DMS153 treated with DMSO at 0.1 percent for 48 hours (cell line): ENCODE measurements at regions not wholly inside any gene's neighbourhood (a gene's known extent, or its start where the extent isn't known, plus 50 kb on each side); places are given as distances from the start of the nearest gene placed in this dataset.
"Not testable (repeated sequence)": the region's sequence is repeated elsewhere in the genome, so short reads cannot be mapped to it uniquely, and the experiment has no call there.

Source experiments
- DNase-seq: peaks from one replicate; lab custom pipeline; 2025; ENCODE audit not compliant: unreplicated experiment; lab: John Stamatoyannopoulos, UW

DNA sequence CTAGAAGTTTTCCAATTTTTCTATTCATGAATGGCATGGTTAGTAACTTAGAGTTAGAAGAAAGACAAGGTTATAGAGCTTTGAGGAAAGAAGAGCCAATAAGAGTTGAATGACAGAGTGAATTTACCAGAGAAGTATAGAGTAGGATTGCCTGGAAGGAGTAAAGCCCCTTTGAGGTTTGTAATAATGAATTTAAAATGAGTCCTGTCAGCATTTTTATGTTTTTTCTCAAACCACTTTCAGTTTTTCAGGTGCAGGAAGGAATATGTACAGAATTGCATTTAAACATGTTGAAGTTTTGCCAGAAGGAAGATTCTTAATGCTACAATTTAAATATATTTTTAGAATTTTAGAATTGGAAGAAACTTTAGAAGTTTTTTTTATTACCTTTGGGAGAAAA is 408.3 kb downstream of the DSC3 start:
- DNase-seq = no peak

DNA sequence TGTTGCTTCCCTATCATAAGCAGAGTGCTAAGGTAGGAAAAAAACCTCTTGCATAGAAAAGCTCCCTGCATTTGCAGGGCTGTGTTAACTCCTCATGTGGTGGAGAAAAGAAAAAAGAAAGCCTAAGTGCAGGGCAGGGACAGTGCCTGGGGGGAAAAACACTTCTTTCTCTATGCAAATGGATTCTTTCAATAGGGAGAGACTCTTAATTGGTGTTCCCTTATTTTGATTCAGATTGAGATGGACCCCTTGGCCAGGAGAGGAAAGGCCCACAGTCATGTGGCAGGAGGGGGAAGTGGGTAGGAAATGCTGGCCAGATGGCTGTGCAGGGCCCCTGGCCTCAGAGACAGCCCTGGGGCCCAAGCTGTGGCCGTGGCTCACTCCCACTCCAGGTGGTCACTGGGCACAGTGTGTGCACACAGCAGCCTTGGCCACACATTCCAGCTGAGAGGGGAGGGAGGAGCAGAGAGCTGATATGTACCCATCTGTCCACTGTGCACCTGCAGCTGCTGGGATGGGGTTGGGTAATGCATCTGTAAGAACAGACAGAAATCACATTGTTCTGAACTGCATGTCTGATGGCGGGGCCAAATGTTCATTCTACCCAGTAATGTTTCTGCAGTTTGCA is 410.4 kb downstream of the DSC3 start:
- no peak for DNase-seq

DNA sequence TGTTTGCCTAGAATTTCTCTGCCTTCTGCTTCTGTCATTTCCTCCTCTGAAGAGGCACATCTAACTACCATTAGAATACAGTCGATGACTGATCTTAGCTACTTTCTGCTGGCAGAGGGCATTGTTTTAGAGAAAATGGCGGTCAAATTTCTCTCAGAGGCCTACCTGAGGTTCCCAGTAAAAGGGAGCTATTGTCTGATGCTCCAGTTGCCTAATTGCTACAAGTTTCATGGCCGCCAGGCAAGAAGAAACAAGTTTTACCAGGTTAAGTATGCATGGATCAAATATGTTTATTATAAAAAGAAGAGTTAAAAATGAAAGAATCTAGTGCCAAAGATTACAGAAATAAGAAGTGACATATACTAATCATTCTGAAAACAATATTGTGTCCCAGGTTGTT is 416.6 kb downstream of the DSC3 start:
- DNase-seq = no peak

DNA sequence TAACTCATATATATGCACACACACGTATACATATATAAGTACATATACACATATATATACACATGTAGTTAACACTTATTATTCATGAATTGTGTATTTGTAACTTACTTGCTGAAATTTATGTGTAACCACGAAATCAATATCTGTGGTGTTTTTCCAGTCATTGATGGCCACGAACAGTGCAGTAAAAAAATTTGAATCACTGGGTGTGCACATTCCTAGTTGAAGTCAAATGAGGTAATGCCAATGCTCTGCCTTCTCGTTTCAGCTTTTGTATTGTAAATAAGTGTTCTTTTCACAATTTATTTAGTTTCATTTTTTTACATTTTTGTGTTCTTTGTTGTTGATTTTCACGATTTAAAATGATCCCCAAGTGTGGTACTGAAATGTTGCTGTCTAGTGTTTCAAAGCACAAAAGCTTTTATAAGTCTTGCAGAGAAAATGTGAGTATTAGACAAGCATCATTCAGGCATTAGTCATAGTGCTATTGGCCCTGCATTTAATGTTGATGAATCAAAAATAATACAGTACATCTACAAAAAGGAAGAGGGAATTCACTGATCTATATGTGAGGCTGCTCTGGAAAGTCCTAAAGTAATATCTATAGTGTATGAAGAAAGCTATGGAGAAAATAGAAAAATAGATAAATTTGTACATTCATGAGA is 419.0 kb downstream of the DSC3 start:
- no peak for DNase-seq

- DNase-seq = no peak
These were observed 419.9 kb downstream of the DSC3 start for GRCh38 chr18:30622635-30623034.

GRCh38 chr18:30622104-30622503 is 420.4 kb downstream of the DSC3 start:
- no peak for DNase-seq

DNA sequence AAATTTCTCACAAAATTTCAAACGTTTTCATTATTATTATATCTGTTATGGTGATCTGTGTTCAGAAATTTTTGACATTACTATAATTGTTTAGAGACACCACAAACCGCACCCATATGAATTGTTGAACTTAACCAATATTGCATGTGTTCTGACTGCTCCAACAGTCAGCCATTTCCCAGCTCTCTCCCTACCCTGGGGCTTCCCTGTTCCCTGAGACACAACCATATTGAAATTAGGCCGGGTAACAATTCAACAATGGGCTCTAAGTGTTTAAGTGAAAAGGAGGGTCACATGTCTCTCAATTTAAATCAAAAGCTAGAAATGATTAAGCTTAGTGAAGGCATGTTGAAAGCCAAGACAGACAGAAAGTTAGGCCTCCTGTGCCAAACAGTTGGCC is 424.0 kb downstream of the DSC3 start:
- DNase-seq = no peak

- no peak for DNase-seq
These were observed 426.1 kb downstream of the DSC3 start for GRCh38 chr18:30616414-30616813.

DNA sequence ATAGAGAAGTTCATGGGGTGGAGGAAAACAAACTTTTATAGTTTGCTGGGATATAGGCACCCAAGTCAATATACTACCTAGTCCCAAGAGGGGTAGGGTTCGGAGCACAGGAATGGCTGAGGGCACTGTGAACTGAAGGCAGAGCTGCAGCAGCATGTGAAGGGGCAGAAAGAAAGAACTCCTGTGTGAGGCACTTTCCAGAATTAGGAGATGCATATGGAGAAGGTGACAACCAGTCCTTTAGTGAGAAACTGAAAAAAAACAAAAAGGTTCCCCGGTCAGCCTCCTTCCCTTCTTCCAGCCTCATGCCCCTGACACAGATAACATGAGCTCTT is 429.1 kb downstream of the DSC3 start:
- DNase-seq = no peak

DNA sequence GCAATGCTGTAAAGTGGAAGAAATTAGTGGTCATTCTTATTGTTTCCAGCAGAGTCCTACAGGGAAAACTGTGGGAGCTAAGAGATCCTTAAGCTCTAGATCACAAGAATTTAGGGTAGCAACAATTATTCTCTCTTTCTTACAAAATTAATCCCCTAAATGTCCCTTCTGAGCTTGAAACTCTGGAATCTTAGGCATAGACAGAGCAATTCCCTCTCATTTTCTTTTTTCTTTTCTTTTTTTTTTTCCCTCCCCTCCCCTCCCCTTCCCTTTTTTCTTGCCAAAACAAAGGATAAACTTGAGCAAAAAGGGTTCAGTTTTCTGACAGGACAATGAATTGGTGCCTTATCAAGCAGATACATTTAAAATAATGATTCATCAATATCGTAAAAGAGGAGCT is 441.0 kb downstream of the DSC3 start:
- no peak for DNase-seq

GRCh38 chr18:30597202-30597601 is 445.3 kb downstream of the DSC3 start:
- no peak for DNase-seq

GRCh38 chr18:30596635-30597034 is 445.9 kb downstream of the DSC3 start:
- no peak for DNase-seq

- no peak for DNase-seq
These were observed 446.6 kb downstream of the DSC3 start for GRCh38 chr18:30595942-30596341.

- not testable (repeated sequence) for DNase-seq
These were observed 447.6 kb downstream of the DSC3 start for GRCh38 chr18:30594911-30595310.

- DNase-seq = no peak
These were observed 451.1 kb downstream of the DSC3 start for GRCh38 chr18:30591462-30591861.

- no peak for DNase-seq
These were observed 453.8 kb downstream of the DSC3 start for GRCh38 chr18:30588673-30589164.

DNA sequence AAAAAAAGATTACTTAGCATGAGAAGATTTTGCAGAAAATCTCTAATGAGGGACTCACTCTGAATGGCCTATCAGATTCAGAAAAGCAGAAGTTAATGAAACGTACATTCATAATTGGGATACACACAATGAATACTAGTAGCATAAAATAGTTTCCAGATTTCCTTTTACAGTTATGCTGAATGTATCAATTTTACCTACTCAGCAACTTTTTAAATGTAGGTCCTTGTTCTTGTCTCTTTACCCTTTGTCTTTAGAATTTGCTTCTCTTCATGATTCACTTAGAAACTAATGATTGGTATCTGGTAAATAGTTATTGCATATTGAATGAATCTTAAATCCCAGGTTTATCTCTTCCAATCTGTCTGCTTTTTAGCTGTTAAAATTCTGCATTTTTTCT is 458.8 kb downstream of the DSC3 start:
- no peak for DNase-seq

DNA sequence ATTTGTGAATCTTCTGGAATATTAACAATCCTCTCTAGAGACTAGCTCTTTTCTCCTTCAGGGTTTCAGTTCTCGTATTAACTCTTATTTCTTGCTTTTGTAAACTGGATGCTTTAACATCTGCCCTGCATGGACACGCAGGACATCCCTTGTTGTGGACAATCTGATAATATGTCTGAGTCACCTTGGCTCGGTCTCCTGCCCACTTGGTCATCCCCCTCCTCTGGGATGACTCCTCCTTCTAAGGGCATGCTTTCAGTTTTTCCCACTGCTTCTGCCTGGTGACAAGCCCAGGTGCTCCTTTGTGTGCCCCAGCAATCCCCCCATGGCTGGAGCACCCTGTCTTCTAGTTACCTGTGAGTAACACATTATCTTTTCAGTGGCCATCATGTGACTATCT is 460.5 kb downstream of the DSC3 start:
- no peak for DNase-seq

DNA sequence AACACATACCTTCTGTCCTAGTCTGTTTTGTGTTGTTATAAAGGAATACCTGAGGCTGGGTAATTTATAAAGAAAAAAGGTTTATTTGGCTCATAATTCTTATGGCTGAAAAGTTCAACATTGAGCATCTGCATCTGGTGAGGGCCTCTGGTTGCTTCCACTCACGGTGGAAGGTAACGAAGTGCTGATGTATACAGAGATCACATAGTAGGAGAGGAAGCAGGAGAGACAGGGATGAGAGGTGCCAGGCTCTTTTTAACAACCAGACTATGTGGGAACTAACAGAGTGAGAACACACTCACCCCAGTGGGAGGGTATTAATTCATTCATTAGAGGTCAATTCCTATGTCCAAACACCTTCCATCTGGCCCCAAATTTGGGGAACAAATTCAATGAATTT is 463.8 kb downstream of the DSC3 start:
- DNase-seq = no peak

DNA sequence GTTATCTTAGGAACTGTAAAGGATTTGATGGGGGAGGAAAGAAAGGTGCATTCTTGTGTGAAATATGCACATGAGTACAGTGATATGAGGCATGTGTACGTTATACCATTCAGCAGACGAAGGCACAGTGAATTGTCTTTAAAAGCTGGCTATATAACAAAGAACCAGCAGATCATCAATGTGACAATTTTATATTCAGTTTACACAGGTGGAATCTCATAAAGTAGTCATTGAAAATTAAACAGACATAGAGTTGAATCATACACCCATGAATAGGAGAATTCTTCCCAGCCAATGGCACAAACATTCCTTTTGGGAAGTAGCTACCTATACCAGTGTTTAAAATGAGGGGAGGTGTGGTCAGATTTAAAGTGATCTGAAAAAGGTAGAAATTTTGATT is 470.3 kb downstream of the DSC3 start:
- DNase-seq = no peak

GRCh38 chr18:30568333-30568732 is 474.2 kb downstream of the DSC3 start:
- DNase-seq = no peak

GRCh38 chr18:30566877-30567276 is 475.7 kb downstream of the DSC3 start:
- no peak for DNase-seq

- DNase-seq = no peak
These were observed 480.3 kb downstream of the DSC3 start for GRCh38 chr18:30562231-30562630.
